ENCODE measurements at regions not wholly inside any gene's neighbourhood (a gene's known extent, or its start where the extent isn't known, plus 50 kb on each side); places are given as distances from the start of the nearest gene placed in this dataset.

DNA sequence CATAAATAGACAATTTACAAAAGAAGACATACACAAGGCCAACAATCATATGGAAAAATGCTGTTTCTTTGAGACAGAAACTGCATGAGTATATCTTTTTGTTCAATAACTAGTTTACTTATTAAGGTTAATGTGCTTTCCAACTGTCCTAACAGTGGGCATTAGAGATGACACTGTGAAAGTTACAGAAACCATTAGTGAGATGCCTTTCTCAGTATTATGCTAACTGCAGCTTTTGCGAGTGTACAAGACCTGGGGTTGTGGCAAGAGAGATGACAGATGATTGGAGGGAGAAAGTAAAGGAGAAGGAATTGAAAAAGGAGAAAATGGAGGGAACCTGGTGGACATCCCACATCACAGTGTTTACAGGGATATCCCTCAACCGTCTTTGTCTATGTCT is 640.5 kb downstream of the ZPLD1 start:
- DNase-seq (ENCODE audit: low read depth in 1 of 2, low spot score in 2 of 2) (no peak), FAIRE-seq (no peak)
- Histone ChIP-seq H3K79me1 (ENCODE audit: low read depth, low read length) (no peaks in the 10 kb centered on the region), H2BK5ac (ENCODE audit: low read depth, low read length) (no peak overlapping the region), H3K9me3 (ENCODE audit: insufficient read depth in 2 of 2, low read depth in 1 of 2, low read length in 1 of 2) (no peaks in the 10 kb centered on the region), H3K36me3 (ENCODE audit: control insufficient read depth in 2 of 4, insufficient read depth in 4 of 4, low read length in 3 of 4) (no peaks in the 10 kb centered on the region), H3K27me3 (replicated peaks in 1 of 4; ENCODE audit: control insufficient read depth in 3 of 4, extremely low read depth in 1 of 4, insufficient read depth in 3 of 4, low read length in 3 of 4) (no peaks in the 10 kb centered on the region), H2AK5ac (ENCODE audit: low read depth, low read length) (no peak overlapping the region), H3K4ac (replicated peaks; ENCODE audit: insufficient read length, low read depth, low read length) (no peak overlapping the region), H2BK20ac (ENCODE audit: low read length) (no peak overlapping the region), H3K4me2 (ENCODE audit: insufficient read depth in 1 of 2, low read depth in 2 of 2, low read length in 2 of 2) (no peak overlapping the region), H4K20me1 (replicated peaks in 1 of 2; ENCODE audit: control insufficient read depth in 1 of 2, insufficient read depth in 2 of 2, low read length in 2 of 2) (no peaks in the 10 kb centered on the region), H2BK120ac (replicated peaks; ENCODE audit: low read depth, low read length) (no peak overlapping the region), H3K27ac (ENCODE audit: low read depth, low read length) (no peak overlapping the region), H2BK15ac (ENCODE audit: low read length) (no peak overlapping the region), H3K23ac (ENCODE audit: insufficient read length) (no peak overlapping the region), H2AFZ (ENCODE audit: low read length) (no peak overlapping the region), H3K79me2 (ENCODE audit: control insufficient read depth in 1 of 2, insufficient read depth in 2 of 2, low read length in 2 of 2) (no peaks in the 10 kb centered on the region), H3K56ac (replicated peaks; ENCODE audit: insufficient read length, low read depth, low read length) (no peak overlapping the region), H4K8ac (ENCODE audit: extremely low read depth, insufficient read depth, low read length) (no peak overlapping the region), H3K23me2 (ENCODE audit: low read depth, low read length) (no peaks in the 10 kb centered on the region), H3K14ac (ENCODE audit: insufficient read length) (no peak overlapping the region), H4K91ac (replicated peaks; ENCODE audit: insufficient read length, low read length) (no peak overlapping the region), H3K4me3 (ENCODE audit: extremely low read depth in 1 of 4, insufficient read depth in 2 of 4, low read depth in 3 of 4, low read length in 4 of 4) (no peak overlapping the region), H4K5ac (ENCODE audit: insufficient read length, low read depth, low read length) (no peak overlapping the region), H3K18ac (ENCODE audit: extremely low read depth, low read length) (no peak overlapping the region), H3K9ac (replicated peaks in 1 of 4; ENCODE audit: extremely low read depth in 1 of 4, low read depth in 3 of 4, low read length in 3 of 4) (no peak overlapping the region), H3K4me1 (replicated peaks in 1 of 4; ENCODE audit: control insufficient read depth in 3 of 4, insufficient read depth in 4 of 4, low read length in 3 of 4) (no peaks in the 10 kb centered on the region), H2BK12ac (ENCODE audit: low read depth, low read length) (no peak overlapping the region)
- TF ChIP-seq SP2 (IDR thresholded peaks at IDR 0.05; ENCODE audit: low read length) (no peak), POLR2A (IDR thresholded peaks at IDR 0.05; ENCODE audit: control extremely low read depth in 1 of 2, low read depth in 2 of 2, low read length in 2 of 2) (no peak), CHD1 (IDR thresholded peaks at IDR 0.05; ENCODE audit: low read depth, low read length) (no peak), BACH1 (IDR thresholded peaks at IDR 0.05; ENCODE audit: low read length) (no peak), BRCA1 (IDR thresholded peaks at IDR 0.05; ENCODE audit: low read depth, low read length) (no peak)
- ChIA-PET CTCF (ENCODE audit: partially characterized antibody) (no interaction called here), POLR2A (ENCODE audit: partially characterized antibody) (no interaction called here)
- WGBS, 2 experiments (ENCODE audit: extremely low coverage in 1 of 2, insufficient coverage in 1 of 2, insufficient read length in 1 of 2, insufficient replicate concordance in 2 of 2, low coverage in 1 of 2, low lambda C conversion rate in 2 of 2, missing lambda C conversion rate in 1 of 2) = 86% methylated on average over 2 of the region's 2 CpGs; no CpG with 5 or more reads in 1 of the 2 experiments
